ENCODE measurements at regions not wholly inside any gene's neighbourhood (a gene's known extent, or its start where the extent isn't known, plus 50 kb on each side); places are given as distances from the start of the nearest gene placed in this dataset.

DNA sequence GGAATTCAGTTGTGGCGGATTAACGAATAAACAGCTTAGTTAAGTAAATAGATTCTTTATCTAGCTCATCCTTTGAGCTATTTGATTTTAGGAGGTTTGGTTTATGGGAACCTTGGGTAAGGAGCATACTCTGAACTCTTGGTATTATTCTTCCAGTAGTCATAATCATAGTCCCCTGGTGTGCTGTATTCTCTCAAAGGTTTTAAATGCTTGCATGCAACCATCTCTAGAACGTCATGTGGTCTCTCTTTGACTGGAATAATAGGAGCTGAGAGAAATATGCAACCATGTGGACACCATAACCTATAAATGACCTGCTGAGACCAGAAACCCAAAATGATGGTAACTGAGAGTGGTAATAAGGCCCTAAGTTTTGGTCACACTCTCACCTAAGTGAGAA is 951.6 kb upstream of the MIR17HG start:
- no peak for DNase-seq

DNA sequence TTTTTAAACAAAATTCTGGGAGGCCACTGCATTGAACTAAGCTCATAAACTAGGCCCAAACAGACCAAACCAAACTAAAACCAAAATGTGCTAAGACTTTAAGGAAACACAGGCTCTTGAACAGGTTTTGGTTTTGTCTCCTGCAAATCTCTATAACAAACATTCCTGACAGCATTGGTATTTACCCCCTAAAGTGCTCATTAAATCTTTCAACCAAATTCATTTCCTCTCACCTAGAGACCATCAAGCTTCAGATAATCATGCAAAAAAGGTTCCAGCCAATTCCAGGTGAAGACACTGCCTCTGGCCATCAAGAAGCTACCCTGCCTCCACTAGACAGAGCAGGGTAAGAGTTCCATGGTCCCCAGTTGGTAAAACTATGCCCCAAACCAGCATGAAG is 951.2 kb upstream of the MIR17HG start:
- DNase-seq, result no peak

- no peak for DNase-seq
These were observed 950.0 kb upstream of the MIR17HG start for GRCh38 chr13:90397503-90397902.

DNA sequence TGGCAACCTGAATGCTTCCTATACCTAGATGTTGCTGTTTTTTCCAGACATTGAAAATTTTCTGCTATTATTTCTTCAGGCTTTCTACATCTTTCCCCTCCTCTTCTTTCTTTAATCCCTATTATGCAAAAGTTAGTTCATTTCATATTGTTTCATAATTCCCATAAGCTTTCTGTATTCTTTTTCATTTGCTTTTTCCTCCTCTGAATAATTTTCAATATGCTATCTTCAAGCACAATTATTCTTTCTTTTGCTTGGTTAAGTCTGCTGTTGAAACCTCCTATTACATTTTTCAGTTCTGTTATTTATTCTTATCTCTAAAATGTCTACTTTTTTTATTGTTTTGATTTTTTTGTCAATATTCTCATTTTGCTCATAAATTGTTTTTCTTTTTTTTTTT is 947.1 kb upstream of the MIR17HG start:
- no peak for DNase-seq

DNA sequence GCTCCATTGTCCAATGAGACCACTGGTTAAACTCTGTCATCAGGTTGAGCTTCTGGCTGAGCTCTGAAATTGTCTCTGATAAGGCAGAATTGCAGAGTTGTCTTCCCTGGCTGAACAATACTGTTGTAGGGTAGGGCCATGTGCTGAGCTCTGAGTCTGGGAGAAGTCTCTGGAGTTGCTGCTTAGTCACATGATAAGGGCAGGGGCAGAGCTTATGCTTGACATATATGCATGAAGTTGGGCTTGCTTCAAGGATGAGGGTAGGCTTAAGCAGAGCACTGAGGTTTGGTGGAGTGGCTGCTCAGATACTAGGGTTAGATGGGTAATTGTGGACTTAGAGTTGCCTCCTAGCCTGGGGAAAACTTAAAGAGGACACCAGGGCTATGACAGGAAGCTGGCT is 946.3 kb upstream of the MIR17HG start:
- DNase-seq, result no peak

DNA sequence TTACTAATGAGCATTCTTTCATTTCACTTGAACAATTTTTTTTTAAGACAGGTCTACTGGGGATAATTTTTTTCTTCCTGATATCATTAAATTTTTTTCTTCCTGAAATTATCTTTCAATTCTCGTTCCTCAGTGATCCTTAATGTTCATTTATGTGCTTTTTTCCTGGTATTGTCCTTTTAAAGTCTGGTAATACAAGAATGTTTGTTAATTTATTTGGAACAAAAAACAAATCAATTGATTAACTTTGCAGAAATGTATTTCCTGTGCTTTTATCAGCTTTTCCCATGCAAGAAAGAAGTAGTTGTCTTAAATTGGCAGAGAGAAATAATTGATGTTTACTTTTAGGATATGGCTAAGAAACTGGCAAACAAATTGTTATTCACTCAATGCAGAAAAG is 945.4 kb upstream of the MIR17HG start:
- no peak for DNase-seq

GRCh38 chr13:90402613-90403012 is 944.9 kb upstream of the MIR17HG start:
- DNase-seq, result no peak

- no peak for DNase-seq
These were observed 944.0 kb upstream of the MIR17HG start for GRCh38 chr13:90403330-90404082.

DNA sequence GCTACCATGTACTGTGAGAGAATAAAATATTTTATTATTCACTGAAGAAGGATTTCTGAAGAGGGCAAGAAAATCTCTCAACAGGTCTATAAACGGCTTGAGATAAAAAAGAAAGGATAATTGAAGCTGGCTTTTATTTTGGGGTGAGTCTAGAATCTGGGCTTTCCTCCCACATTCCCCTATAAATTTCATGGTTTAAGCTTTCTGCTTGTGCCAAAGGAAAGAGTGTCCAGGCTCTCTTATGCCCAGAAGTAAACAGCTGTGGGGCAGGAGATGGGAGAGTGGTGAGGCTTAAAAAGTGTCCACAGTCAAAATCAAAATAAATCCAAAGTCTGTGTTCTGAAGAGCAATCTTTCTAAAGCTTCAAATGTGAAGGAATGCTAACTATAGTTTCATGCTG is 942.2 kb upstream of the MIR17HG start:
- DNase-seq, result no peak

DNA sequence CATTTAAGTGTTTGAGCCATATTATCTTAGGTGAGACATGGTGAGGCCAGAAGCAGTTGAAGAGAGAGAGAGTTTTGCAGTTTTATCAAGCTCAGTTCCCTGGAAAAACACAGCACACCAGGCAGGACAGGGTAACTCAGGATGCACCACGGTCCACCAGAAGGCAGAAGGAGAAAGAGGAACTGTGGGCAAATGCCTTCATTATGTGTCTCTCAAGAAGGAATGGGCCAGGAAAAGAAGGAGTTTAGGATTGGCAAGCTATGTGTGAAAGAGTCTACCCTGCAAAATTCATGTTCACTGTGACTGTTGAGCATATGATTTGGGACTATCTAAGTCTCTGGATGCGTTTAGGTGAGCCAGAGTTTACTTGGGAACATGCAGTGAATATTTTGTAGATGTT is 934.5 kb upstream of the MIR17HG start:
- no peak for DNase-seq

- no peak for DNase-seq
These were observed 933.9 kb upstream of the MIR17HG start for GRCh38 chr13:90413548-90413947.

DNA sequence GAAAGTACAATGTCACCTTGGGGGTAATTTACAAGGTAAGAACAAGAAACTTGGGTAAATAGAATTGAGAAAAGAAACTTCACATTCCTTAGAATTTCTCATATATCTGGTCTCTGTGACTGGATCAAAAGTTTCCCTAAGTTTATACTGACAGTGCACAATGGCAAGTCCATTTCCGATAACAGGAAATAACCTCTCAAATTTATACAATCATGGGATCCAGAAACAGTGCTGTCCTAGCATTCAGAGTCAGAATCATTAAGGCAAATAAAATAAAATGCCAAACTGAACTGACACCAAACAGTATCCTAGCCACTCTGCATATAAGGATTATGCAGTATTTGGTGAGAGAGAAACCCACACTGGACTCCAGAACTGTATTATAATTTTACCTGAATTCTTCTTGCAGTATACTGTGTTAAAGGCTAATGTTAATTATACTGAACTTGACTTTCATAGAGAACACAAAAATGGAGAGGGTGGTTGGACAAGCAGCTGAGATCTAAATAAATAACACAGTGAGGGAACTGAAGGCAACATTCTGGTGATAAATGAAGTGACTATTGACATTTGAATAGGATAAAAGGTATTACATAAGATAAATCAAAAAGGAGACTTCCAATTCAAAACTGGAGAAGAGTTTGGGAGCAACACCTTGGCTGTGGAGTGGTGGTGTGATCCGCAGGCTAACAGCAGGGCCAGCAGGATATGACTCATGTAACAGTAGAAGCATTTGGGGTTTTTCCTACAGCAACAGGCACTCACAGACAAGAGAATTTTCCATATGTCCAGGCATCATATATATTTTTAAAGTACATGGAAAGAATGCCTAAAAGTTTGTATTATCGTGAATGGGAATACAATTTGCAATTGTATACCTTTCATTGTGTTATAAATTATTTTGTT is 932.5 kb upstream of the MIR17HG start:
- no peak for DNase-seq

DNA sequence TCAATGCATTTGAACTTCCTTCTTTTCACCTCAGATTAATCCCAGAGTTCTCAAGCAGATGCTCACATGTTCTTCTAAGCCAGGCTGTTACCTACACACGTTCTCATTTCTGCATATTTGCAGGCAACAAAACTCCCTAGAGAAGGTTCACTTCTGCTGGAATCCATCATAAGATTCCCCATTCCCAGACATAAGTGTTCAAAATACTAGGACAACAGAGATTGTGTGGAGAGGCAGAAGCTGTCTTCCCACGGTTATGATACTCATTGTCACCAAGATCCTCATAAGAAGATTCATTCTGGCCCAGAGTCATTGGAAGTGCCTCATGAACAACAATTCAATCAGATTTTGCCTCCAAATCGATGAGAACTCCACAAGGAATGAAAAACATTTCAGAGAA is 931.6 kb upstream of the MIR17HG start:
- no peak for DNase-seq

GRCh38 chr13:90416519-90416918 is 931.0 kb upstream of the MIR17HG start:
- no peak for DNase-seq

GRCh38 chr13:90416938-90417337 is 930.5 kb upstream of the MIR17HG start:
- no peak for DNase-seq

DNA sequence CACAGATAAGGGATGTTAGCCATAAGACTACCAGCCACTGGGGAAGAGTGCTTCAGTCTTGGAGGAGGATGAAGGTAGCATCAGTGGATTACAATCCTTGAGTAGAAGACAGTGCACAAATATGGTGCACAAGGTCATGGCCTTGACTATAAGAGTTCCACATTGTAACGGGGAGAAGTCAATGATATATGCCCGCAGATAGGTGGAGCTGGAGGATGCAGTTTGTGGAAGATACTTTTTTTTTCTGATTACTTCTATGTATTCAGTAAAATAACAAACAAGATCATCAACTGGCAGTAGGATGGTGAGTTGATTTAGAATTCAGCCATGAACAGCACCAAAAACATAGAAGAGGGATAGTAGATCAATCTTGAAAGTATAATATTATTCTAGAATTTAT is 926.8 kb upstream of the MIR17HG start:
- no peak for DNase-seq

DNA sequence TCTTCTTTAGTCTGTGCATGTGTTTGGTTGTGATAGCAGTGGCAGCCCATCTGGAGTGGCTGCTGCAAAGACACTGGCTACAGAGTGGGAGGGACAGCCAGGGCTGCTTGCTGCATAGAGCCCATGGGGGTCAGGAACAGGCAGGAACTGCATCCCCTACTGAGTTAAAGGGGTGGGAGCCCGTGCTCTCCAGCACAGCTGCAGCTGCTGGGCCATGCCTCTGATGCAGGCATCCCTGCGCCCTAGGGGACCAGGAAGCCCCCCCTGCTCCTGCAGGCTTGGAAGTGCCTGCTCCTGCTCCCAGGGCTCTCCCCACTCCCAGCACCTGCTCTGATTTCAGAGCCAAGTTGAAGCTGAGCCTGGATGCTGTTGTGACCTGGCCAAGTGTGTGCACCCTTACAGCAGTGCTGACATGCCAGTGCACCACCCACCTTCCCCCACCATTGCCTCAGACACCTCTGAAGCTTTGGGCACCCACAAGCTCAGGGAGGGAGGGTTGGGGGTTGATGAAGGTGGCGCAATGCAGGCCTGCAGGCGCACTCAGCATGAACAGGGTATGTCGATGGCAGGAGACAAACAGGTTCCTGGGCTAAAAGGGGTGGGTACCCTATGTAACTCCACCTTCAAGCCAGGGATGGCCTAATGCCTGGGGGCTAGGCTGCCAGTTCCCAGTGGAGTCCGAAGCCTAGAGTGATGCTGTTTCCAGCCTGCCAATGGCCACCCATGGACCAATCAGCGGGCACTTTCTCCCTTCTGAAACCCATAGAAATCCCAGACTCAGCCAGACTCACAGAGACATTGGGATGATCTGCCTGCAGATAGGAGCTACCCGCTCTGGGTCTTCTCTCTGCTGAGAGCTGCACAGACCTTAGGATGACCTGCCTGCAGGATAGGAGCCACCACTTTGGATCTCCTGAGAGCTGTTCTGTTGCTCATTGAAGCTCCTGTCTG is 919.9 kb upstream of the MIR17HG start:
- DNase-seq, result no peak

GRCh38 chr13:90428522-90429210 is 918.8 kb upstream of the MIR17HG start:
- no peak for DNase-seq

DNA sequence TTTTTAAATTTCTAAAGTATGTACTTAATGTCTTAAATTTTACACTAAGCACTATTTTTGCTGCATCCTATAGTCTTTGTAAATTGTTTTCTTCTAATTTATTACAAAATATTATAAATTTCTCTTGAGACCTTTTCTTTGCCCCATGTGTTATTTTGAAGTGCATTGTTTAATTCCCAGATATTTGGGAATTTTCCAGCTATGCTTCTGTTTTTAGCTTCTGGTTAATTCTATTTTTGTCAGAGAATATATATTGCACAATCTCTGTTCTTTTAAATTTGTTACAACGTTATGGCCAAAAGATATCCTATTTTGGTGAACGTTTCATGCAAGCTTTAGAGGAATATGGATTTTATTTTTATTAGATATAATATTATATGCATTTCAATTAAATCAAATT is 917.4 kb upstream of the MIR17HG start:
- no peak for DNase-seq

DNA sequence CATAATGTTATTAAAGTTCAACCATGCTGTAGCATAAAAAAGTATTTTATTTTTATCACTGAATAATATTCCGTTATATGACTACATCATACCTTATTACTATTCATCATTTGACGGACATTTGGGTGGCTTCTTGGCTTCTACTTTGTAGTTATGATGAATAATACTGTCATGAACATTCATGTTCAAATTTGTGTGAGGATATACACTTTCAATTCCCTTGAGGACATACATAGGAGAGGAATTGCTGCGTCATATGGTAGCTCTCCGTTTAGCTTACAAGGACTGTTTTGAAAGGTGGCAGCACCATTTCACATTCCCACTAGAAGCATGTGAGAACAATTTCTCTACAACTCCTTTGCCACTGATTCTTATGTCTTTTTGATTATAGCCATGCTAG is 910.8 kb upstream of the MIR17HG start:
- DNase-seq, result no peak

- DNase-seq, result no peak
These were observed 908.9 kb upstream of the MIR17HG start for GRCh38 chr13:90438576-90438975.

DNA sequence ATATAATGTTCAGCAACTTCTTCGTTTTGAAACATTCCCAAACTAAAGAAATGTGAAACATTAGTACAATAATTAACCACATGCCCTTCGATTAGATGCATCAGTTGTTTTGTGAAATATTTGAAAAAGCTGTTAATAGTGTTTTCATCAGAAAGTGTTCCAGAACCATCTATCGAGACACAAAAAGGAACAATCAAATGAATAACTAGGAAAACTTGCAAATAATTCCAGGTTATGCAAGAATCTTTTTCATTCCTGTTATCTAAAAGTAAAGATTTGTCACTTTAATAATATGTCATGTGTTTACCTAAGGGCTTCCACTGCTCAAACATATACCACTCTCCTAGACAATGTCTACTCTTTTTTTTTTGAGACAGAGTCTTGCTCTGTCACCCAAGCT is 904.2 kb upstream of the MIR17HG start:
- DNase-seq, result no peak

- DNase-seq, result no peak
These were observed 903.3 kb upstream of the MIR17HG start for GRCh38 chr13:90444232-90444631.
